Endometrial microvascular endothelial cells (primary cell): ENCODE measurements at regions not wholly inside any gene's neighbourhood (a gene's known extent, or its start where the extent isn't known, plus 50 kb on each side); places are given as distances from the start of the nearest gene placed in this dataset.
"Not testable (repeated sequence)": the region's sequence is repeated elsewhere in the genome, so short reads cannot be mapped to it uniquely, and the experiment has no call there.

Experiments
- in situ Hi-C: cut with HindIII; loops from 2 replicates; pipeline ENCODE4 v1.10.0; 2017; ENCODE audit warnings: low sequenced_read_pairs, low pct_unique_long_range_greater_than_20kb; ENCODE audit errors: inconsistent ontology term

DNA sequence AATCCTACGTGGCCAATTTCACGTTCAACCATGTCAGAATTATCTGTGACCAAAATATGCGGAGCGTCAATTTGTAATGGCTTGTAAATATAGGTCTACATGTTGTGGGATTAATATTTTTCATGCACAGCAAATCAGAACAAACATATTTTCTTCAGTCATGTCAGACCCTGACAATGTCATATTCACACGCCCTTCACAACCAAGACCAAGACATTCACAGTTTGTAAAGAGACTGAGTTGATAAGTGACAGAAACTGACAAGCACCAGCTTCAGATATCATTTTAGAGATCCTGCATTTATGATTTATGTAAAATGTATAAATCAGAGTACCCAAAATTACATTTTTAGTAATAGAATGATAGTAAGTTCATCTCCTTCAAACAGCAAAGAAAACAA lies 57.3 kb upstream of the NOVA1 start:
- in situ Hi-C loops, result no loop called here

DNA sequence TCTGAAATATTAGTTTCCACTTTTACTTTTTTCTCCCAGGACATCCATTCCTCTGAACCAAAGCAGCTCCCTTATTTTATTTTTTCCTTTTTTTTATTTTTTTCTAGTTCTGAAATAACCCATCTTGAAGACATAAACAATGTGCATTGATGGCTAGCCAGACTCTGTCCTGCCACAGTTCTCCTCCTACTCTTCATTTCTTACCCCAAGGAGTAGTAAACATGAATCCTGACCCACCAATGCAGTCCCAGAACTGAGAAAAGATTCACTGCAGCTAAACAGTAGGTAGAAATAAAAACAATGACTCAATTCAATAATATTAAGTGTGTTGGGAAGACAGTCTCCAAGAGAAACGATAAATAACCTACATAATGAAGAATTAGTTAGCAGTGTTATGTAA lies 65.7 kb upstream of the NOVA1 start:
- in situ Hi-C loops, result no loop called here

DNA sequence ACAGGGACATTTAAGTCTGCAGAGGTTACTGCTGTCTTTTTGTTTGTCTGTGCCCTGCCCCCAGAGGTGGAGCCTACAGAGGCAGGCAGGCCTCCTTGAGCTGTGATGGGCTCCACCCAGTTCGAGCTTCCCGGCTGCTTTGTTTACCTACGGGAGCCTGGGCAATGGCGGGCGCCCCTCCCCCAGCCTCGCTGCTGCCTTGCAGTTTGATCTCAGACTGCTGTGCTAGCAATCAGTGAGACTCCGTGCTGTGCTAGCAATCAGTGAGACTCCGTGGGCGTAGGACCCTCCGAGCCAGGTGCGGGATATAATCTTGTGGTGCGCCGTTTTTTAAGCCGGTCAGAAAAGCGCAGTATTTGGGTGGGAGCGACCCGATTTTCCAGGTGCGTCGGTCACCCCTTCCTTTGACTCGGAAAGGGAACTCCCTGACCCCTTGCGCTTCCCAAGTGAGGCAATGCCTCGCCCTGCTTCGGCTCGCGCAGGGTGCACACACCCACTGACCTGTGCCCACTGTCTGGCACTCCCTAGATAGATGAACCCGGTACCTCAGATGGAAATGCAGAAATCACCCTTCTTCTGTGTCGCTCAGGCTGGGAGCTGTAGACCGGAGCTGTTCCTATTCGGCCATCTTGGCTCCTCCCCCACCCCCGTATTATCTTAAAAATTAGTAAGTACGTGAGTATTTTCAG lies 81.0 kb upstream of the NOVA1 start:
- in situ Hi-C loops, result not testable (repeated sequence)

DNA sequence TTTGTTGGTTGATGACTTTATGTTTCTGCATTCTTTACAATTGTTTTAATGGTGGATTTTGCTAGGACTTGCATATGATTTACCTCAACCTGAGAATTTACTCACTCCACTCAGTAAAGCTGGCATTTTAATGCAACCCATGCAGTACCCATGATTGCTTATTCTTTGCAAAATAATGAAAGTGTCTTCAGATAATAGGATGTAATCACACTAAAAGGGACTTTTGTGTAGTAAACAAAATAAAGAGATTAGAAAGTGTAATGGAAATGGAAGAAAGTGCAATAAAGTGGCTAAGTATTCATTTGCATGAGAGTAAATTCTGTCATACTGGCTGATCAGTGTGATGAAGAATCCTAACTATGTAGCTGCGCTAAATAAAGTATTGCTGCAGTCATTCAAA lies 87.6 kb upstream of the NOVA1 start:
- in situ Hi-C loops, result no loop called here

DNA sequence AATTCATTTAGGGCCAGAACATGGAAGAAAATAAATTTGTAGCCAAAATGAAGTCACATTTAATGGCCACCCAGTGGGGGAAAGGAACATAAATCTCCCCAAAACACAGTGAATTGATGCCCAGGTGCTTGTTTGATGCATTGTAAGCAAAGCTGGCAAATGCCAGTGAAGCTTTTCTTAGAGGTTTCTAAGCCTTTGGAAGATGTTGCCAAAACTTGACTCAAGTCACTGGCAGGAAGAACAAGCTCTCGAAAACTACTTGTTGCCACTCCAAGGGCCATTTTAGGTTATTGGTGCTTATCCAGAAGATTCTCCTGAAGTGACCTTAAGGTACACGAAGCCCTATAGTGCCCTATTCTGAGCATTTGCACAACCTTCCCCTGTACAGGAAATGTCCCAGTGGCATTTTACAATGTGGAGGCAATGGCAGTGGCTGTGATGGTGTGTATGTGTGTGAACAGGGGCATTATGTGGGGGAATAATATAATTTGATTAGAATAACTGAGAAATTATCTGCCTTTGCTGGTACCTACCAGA lies 89.5 kb upstream of the NOVA1 start:
- in situ Hi-C loops, result no loop called here

DNA sequence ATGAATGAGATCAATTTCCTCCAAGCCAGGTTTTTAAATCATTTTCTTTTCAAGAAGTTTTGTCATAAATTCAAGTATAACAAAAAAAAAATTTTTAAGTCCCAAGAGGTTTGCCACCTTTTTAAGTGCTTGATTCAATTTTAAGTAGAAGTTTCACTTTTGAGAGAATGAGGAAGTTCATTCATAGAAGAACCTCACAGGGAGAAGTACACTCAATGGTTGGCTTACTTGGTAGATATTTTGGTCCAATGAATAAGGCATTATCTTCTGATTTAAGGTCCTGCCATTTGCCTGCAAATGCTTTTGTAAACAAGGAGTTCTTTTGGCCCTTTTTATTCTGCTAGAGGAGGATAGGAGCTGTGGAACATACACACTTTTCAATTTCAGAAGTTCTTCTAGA lies 96.7 kb upstream of the NOVA1 start:
- in situ Hi-C loops, result no loop called here

DNA sequence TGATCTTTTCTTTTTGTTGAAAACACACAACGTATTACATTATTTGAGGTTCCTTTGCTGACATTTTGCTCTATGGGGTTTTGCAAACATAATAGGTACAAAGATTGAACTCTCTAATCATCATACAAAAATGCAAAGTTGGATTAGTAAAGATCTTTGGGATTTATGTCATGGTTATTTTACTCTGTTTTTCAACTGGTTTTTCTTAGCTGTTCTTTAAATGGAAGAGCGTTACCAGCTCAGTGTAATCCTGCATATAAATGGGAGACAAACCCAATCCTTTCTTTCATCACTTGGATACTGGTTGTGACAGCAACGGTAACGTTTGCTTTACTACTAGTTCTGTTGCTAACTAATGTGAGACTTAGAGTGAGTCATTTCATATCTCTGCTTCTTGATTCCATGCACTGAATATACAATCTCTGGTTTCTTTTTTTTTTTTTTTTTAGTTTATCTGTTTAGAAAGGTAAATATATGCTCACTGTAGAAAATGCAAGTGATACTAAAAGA lies 104.9 kb upstream of the NOVA1 start:
- in situ Hi-C loops, result no loop called here

DNA sequence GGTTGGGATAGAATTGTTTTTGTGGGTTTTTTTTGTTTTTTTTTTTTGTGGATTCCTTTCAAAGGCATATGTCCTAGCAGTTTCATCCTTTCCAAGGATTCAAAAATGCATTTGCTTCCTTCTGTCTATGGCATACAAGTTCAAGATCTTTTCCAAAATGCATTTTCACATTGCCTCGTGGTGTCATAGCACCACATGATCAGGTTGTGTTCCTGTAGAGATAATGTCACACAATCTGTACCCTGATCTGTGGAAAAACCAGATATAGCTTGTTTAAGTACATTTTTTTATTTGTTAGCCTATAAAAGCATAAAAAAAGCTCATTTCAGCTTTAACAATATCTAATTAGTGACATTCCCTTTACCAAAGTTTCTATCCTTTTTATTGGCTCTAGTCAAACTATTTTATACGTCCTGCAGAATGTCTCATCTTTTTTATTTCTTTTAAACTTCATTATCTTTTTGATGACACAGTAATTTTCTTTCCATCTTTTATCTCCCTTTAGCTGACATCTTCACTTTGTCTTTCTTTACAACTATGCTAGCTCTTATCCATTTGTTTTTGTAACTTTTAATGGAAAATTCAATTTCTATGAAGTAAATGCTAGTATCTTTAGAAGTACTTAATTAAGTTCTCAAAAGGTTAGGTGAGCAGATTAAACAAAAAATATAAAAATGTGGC lies 106.0 kb upstream of the NOVA1 start:
- in situ Hi-C loops, result no loop called here

DNA sequence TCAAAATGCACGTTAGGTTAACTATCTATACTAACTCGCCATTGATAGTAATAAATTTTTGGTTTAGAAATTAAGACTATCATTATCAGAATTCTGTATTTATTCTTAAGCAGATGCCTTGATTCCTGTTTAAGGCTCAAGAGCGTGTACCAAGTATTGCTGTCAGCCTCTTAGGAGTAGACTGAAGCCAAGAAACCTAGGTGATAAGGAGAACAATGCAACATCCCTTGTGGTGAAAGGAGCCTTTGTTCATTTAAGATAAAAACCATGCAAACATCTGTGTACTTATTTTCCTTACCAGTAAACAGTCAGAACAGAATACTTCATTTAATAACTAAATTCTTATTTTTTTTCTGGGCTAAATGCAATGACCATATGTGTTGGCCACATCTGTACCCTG lies 109.4 kb upstream of the NOVA1 start:
- in situ Hi-C loops, result no loop called here

DNA sequence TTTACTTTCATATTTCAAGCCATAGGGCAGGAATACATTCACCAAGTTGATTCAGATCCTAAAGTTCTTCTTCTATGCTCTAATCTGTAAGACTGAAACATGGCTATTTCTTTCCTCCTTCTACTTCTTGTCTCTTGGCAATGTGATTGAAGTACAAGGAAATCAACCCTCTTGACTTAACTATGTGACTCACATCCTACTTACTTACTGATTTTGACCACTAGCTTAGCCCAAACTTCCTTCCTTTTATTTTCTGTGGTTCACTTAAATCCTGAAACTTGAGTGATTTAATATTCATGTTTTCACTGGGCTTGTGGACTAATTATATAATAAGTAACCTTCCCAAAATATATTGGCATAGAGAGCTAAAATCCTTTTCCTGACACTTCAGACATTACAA lies 111.2 kb upstream of the NOVA1 start:
- in situ Hi-C loops, result no loop called here

DNA sequence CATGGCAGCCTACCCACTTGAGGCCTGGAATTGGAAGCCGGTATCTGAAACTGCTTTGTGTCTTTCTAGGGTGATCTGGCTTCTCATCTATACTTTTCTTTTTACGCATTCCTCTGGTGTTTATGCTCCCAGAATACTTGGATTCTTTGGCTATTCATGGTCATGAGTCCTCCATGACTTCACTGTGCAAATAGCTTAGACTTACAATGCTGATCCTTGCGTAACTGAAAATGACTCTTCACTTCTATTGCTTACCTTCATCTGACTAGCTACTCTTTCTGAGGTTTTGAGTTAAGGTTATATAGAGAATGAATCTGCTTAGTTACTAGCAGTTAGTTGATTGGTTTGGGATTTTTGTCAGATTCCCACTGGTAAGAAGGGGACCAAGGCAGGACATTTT lies 121.7 kb upstream of the NOVA1 start:
- in situ Hi-C loops, result no loop called here

DNA sequence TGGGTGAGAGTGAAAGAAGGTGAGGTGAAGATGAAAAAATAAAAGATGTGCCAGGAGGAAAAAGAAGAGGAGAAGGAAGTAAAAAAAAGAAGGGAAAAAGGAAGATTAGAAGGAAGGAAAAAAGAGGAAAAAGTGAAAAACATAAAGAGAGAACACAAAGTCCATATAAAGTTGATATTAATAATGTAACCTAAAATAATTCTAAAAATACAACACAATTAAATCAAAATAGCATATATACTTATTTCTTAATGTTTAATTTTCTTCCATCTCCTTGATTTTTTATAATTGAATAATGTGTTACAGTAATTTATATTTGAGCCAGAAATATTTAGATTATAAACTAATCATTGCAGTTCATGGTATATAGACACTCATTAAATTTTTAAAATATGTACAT lies 124.4 kb upstream of the NOVA1 start:
- in situ Hi-C loops, result no loop called here

DNA sequence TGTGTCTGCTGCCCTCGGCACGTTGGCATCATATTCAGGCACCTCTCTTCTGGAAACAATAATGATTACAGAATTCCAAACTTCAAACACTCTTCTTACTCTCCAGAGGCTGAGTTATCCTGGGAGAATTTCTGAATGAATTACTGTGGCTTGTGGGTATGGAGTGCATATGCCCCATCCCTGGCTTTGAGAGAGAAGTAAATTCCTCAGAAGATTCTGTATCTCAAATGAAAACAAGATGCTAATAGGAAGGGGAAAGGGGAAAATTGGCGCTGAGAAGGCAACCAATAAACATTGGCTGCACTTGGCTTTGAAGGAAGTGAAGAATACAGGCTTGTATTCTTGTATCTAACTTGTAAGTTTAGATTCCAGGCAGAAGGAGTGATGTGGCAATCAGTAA lies 132.0 kb upstream of the NOVA1 start:
- in situ Hi-C loops, result no loop called here

DNA sequence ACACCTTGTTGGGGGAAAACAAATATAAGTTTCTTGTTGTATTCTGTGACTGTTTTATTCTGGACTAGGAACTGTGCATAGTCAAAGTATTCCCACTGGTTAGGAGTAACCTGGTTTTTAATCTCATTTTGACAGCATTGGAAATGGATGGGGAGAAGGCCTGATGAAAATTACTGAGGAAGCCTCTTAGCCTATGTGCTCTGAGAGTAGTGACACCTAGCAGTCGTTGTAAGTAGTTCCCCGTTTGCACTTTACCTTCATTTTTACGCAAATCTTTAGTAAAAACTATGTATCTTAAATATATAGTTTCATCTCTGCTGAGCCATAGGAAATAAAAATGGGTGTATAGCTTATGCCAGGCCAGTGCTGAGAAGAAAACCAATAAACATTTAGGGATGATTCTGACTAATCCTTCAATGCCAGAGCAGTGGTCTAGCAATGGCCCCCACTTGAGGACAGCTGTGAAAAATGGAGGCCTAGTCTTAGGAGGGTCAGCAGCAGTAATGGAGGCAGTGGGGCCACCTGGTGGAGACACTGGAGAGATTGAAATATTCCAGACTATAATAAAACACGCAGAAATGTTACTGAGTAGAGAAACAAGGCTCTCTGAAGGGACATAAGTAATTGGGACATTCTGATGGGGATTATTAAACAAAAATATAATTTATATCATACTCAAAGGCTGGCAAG lies 133.2 kb upstream of the NOVA1 start:
- in situ Hi-C loops, result no loop called here

DNA sequence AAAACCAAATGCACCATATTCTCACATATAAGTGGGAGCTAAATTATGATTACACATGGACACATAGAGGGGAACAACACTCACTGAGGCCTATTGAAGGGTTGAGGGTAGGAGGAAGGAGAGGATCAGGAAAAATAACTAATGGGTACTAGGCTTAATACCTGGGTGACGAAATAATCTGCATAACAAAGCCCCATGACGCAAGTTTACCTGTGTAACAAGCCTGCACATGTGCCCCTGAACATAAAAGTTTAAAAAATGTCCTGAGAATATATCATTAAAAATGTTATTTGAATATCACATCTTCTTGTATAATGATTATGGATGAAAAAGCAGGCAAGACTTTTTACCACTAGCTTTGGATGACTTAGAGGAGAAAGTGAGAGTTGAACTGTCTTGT lies 138.0 kb upstream of the NOVA1 start:
- in situ Hi-C loops, result no loop called here

DNA sequence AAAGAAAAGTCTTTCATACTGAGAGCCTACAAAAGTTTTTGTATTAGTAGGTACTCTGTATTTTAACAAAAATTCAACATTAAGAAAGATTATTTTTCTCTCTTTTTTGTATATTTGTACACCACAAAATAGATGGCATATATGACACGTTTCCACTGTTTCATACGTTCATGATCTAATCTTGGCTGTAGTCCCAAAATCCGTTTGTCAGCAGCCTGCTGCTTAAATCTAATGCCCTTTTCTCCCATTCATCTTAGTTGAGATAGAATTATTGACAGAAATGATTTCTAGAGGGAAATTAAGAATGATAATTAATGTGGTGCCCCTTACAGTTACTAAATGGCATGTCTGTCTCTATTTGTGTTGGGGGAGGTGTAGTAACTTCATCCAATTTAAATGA lies 140.7 kb upstream of the NOVA1 start:
- in situ Hi-C loops, result no loop called here

DNA sequence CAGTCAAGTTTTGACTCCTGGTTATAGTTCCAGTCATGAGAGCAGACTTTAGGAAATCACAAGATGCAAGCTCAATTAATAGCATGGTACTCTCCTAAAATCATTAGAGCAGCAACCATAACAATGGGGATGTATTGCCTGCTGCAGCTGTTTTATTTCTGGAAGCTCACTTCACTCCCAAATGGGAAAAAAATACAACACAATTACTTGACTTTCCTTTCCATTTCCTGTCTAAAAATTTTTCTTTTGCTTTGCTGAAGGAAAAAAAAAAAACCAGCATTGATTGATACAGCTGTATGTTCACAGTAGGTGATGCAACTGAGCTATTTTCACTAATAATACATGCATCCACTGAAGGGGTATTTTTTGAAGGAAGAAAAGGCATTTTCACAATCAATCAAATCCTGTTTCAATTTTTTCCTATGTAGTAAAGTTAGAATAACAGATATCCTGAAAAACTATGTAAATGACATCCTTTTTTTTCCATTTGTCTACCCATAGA lies 143.9 kb upstream of the NOVA1 start:
- in situ Hi-C loops, result no loop called here

DNA sequence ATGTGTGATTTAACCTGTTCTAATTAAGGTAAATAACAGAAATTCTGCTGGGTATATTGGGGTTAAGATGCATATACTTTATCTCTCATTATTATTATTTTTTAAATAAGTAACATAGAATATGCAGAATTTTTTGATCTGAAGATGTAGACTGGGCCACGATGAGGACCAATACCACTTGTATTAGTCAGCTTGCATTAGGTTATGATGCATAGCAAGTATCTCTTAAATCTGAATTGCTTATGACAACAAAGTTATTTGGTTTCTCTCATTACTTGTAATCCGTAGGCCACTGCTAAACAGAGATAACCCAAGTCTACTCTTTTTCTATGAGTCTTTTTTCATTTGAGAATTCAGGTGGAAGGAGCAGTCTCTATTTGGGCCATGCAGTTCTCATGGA lies 145.5 kb upstream of the NOVA1 start:
- in situ Hi-C loops, result no loop called here

DNA sequence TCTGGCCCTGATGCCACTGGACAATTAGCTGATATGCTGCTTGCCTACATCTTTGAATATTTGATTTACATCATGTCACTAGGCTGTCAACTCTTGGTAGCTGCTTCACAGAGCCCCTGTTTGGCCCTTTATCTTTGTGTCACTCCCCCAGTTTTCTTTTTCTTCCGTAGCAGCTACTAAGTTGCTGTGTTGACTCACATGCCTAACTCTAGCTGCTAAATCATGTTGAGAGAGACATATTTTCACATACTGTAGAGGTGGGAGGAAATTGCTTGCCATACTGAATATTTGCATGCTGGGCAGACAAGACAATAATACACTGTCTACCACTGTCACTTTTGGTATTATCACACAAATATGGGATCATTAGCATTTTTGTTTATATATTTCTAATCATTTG lies 147.1 kb upstream of the NOVA1 start:
- in situ Hi-C loops, result no loop called here

DNA sequence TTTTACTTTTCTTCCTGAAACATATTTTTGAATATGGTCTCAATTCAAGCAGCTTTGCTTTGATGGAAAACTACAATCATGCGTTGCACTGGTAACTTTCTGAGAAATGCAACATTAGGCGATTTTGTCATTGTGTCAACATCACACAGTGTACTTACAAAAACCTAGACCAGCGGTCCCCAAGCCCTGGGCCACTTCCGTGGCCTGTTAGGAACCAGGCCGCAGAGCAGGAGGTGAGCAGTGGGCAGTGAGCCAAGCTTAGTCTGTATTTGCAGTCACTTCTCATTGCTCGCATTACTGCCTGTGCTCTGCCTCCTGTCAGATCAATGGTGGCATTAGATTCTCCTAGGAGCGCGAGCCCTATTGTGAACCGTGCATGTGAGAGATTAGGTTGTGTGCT lies 163.7 kb upstream of the NOVA1 start:
- in situ Hi-C loops, result no loop called here
